ENCODE measurements at regions not wholly inside any gene's neighbourhood (a gene's known extent, or its start where the extent isn't known, plus 50 kb on each side); places are given as distances from the start of the nearest gene placed in this dataset.

DNA sequence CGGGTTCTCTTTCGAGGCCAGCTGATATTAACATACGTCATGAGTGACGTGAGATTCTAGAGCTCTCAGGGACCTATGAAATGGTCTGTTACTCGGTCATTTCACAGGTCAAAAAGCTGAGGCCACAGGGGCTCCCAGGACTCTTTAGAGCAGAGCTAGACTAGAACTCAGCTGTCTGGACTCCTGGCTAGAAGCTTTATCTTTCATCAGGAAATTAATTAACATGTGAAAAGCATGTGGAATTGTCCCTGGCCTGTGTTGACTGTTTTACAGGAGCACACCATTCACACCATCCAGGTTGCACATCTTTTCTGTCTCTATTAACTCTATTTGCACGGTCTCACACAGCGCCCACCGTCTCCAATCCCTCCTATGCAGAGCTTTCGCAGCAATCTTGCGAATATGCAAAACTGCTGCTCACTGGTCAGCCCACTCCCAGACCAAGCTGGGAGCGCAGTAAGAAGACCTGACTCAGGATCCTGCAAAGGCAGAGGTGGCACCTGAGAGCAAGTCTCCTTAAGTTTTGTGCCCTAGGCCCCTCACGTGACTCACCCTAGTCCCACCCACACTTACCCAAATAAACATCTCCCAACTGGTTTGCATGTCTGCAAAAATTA, 522.5 kb downstream of the CD83 start:
- Mint-ChIP-seq H3K36me3 (ENCODE audit: low read depth, unreplicated experiment) (no peaks in the 10 kb centered on the region), H3K27ac (ENCODE audit: unreplicated experiment) (no peak overlapping the region), H3K4me1 (ENCODE audit: low read depth, unreplicated experiment) (peaks cover 2% of the 10 kb centered on the region), H3K9me3 (ENCODE audit: unreplicated experiment) (no peaks in the 10 kb centered on the region), H3K4me3 (ENCODE audit: unreplicated experiment) (no peak overlapping the region), H3K27me3 (ENCODE audit: low read depth, unreplicated experiment) (peaks cover 10% of the 10 kb centered on the region)
- Histone ChIP-seq H3K27ac (ENCODE audit: low read depth, low read length) (no peak overlapping the region), H3K4me3 (ENCODE audit: insufficient read depth, low read depth, low read length) (no peak overlapping the region), H3K36me3 (ENCODE audit: insufficient read depth, low read length) (no peaks in the 10 kb centered on the region), H3K9ac (ENCODE audit: low read length) (no peak overlapping the region), H3K4me2 (ENCODE audit: low read length) (no peak overlapping the region), H3K79me2 (ENCODE audit: insufficient read depth, low read length) (no peaks in the 10 kb centered on the region), H3K4me1 (ENCODE audit: insufficient read depth, low read length) (peaks cover 10% of the 10 kb centered on the region), H3K9me3 (ENCODE audit: insufficient read depth, low read depth, low read length) (no peaks in the 10 kb centered on the region), H4K20me1 (ENCODE audit: insufficient read depth, low read length) (no peaks in the 10 kb centered on the region), H2AFZ (ENCODE audit: low read depth, low read length) (no peak overlapping the region), H3K27me3 (ENCODE audit: insufficient read depth, low read length) (no peaks in the 10 kb centered on the region)
- TF ChIP-seq, protein P1, sequence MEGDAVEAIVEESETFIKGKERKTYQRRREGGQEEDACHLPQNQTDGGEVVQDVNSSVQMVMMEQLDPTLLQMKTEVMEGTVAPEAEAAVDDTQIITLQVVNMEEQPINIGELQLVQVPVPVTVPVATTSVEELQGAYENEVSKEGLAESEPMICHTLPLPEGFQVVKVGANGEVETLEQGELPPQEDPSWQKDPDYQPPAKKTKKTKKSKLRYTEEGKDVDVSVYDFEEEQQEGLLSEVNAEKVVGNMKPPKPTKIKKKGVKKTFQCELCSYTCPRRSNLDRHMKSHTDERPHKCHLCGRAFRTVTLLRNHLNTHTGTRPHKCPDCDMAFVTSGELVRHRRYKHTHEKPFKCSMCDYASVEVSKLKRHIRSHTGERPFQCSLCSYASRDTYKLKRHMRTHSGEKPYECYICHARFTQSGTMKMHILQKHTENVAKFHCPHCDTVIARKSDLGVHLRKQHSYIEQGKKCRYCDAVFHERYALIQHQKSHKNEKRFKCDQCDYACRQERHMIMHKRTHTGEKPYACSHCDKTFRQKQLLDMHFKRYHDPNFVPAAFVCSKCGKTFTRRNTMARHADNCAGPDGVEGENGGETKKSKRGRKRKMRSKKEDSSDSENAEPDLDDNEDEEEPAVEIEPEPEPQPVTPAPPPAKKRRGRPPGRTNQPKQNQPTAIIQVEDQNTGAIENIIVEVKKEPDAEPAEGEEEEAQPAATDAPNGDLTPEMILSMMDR (IDR thresholded peaks at IDR 0.05; ENCODE audit: insufficient read depth, low read depth, low read length): no peak
- no peak for TF ChIP-seq EZH2 (IDR thresholded peaks at IDR 0.05; ENCODE audit: insufficient read depth, low read length)
- DNase-seq (ENCODE audit: low read depth) (no peak), FAIRE-seq (no peak)

DNA sequence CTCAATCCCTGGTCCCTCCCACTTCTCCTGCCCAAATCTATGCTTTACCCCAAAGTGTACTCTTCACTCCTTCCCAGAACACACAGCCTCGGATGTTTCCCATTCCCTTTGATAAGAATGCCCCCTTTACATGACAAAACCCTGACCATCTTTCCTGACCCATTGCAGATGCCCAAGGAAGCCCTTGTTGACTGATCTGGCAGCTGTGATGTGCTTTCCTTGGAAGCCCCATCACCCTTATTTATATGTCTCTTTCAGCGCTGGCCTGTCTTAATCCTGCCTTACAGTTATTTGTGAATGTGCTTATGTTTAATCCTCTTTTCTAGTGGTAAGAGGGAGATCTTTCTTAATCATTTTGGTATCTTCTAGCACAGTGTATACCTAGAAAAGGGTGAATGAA, 523.1 kb downstream of the CD83 start:
- Histone ChIP-seq H2AFZ (ENCODE audit: low read depth, low read length) (no peak overlapping the region), H3K36me3 (ENCODE audit: insufficient read depth, low read length) (no peaks in the 10 kb centered on the region), H3K4me3 (ENCODE audit: insufficient read depth, low read depth, low read length) (no peak overlapping the region), H3K79me2 (ENCODE audit: insufficient read depth, low read length) (no peaks in the 10 kb centered on the region), H3K9me3 (ENCODE audit: insufficient read depth, low read depth, low read length) (no peaks in the 10 kb centered on the region), H3K27ac (ENCODE audit: low read depth, low read length) (no peak overlapping the region), H3K4me2 (ENCODE audit: low read length) (no peak overlapping the region), H3K27me3 (ENCODE audit: insufficient read depth, low read length) (no peaks in the 10 kb centered on the region), H4K20me1 (ENCODE audit: insufficient read depth, low read length) (no peaks in the 10 kb centered on the region), H3K4me1 (ENCODE audit: insufficient read depth, low read length) (peaks cover 10% of the 10 kb centered on the region), H3K9ac (ENCODE audit: low read length) (no peak overlapping the region)
- Mint-ChIP-seq H3K36me3 (ENCODE audit: low read depth, unreplicated experiment) (no peaks in the 10 kb centered on the region), H3K27ac (ENCODE audit: unreplicated experiment) (no peak overlapping the region), H3K27me3 (ENCODE audit: low read depth, unreplicated experiment) (peaks cover 10% of the 10 kb centered on the region), H3K9me3 (ENCODE audit: unreplicated experiment) (no peaks in the 10 kb centered on the region), H3K4me1 (ENCODE audit: low read depth, unreplicated experiment) (peaks cover 2% of the 10 kb centered on the region), H3K4me3 (ENCODE audit: unreplicated experiment) (no peak overlapping the region)
- TF ChIP-seq, protein P1 (IDR thresholded peaks at IDR 0.05; ENCODE audit: insufficient read depth, low read depth, low read length): no peak
- no peak for TF ChIP-seq EZH2 (IDR thresholded peaks at IDR 0.05; ENCODE audit: insufficient read depth, low read length)
- no peak for FAIRE-seq
- no peak for DNase-seq (ENCODE audit: low read depth)

DNA sequence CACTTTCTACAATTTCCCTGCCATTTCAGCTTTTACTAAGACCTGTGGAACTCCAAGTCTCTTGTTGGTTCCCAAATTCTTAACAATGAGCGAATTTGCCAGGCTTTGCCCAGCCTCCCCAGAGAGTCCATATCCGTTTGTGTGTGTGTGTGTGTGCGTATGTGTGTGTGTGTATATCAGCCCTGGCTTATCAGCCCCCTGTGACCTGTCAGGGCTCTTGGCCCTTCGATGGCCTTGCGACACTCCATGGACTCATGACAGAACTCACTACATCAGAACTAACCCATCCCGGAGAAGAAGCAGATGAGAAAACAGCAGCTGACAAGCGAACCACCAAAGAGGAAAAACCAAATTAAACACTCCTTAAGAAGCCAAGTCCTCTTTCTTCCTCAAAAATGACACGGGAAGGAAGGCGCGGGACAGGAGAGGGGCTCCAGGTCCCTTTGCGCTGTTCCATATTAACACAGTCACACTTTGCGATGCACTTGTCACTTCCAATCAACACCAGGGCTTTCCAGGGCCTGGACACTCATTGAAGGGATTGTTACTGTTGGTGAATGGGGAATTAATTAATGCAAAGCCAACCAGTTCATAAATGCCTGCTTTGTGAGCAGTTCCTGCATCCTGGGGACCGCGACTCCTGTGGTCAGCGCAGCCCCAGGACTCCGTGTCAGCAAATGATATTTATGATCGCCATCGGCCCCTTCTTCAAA, 524.0 kb downstream of the CD83 start:
- no peak overlapping the region for H3K4me3 ChIP-seq (ENCODE audit: insufficient read depth, low read depth, low read length)
- no peak overlapping the region for H2AFZ ChIP-seq (ENCODE audit: low read depth, low read length)
- no peak overlapping the region for H3K27ac Mint-ChIP-seq (ENCODE audit: unreplicated experiment)

More for the DNA sequence above, 524.0 kb downstream of the CD83 start:
- Mint-ChIP-seq H3K27me3 (ENCODE audit: low read depth, unreplicated experiment) (peaks cover 10% of the 10 kb centered on the region), H3K4me3 (ENCODE audit: unreplicated experiment) (no peak overlapping the region), H3K36me3 (ENCODE audit: low read depth, unreplicated experiment) (no peaks in the 10 kb centered on the region), H3K9me3 (ENCODE audit: unreplicated experiment) (no peaks in the 10 kb centered on the region), H3K4me1 (ENCODE audit: low read depth, unreplicated experiment) (peaks cover 2% of the 10 kb centered on the region)
- no peak for FAIRE-seq
- Histone ChIP-seq H3K4me2 (ENCODE audit: low read length) (no peak overlapping the region), H3K9ac (ENCODE audit: low read length) (no peak overlapping the region), H3K9me3 (ENCODE audit: insufficient read depth, low read depth, low read length) (no peaks in the 10 kb centered on the region), H3K27me3 (ENCODE audit: insufficient read depth, low read length) (no peaks in the 10 kb centered on the region), H3K27ac (ENCODE audit: low read depth, low read length) (no peak overlapping the region), H3K79me2 (ENCODE audit: insufficient read depth, low read length) (no peaks in the 10 kb centered on the region), H3K4me1 (ENCODE audit: insufficient read depth, low read length) (peaks cover 10% of the 10 kb centered on the region), H4K20me1 (ENCODE audit: insufficient read depth, low read length) (no peaks in the 10 kb centered on the region), H3K36me3 (ENCODE audit: insufficient read depth, low read length) (no peaks in the 10 kb centered on the region)
- DNase-seq (ENCODE audit: low read depth): no peak
- TF ChIP-seq EZH2 (IDR thresholded peaks at IDR 0.05; ENCODE audit: insufficient read depth, low read length): no peak
- TF ChIP-seq, protein P1 (IDR thresholded peaks at IDR 0.05; ENCODE audit: insufficient read depth, low read depth, low read length): no peak
